Fibroblast of villous mesenchyme (primary cell): ENCODE measurements at regions not wholly inside any gene's neighbourhood (a gene's known extent, or its start where the extent isn't known, plus 50 kb on each side); places are given as distances from the start of the nearest gene placed in this dataset.
A peak's percentile ranks its signal among the peaks of the same experiment; 100 is the strongest.

Experiments used
- DNase-seq: peaks from one replicate; pipeline ENCODE4 v3.0.0-alpha.2; 2010; ENCODE audit warnings: low read depth
- H3K4me3 ChIP-seq: 2 replicates; pipeline ENCODE4 v1.5.1; 2011; ENCODE audit warnings: low read depth, mild to moderate bottlenecking, low read length
- CTCF ChIP-seq: IDR thresholded peaks from 2 replicates; pipeline ENCODE4 v1.5.1; 2012; ENCODE audit warnings: low read depth, mild to moderate bottlenecking, low read length; ENCODE audit not compliant: insufficient read depth

GRCh38 chr2:55993685-55994084, 70.1 kb upstream of the EFEMP1 start:
- TF ChIP-seq CTCF = no peak
- DNase-seq = no peak
- H3K4me3 ChIP-seq = no peak overlapping the region

- no peak overlapping the region for H3K4me3 ChIP-seq
- peak; percentile 12 for DNase-seq
- no peak for TF ChIP-seq CTCF
Observed at GRCh38 chr2:55995211-55995610, 71.6 kb upstream of the EFEMP1 start.

- DNase-seq = no peak
- no peak for TF ChIP-seq CTCF
- H3K4me3 ChIP-seq = no peak overlapping the region
Observed at GRCh38 chr2:55995902-55996301, 72.3 kb upstream of the EFEMP1 start.

- DNase-seq = no peak
- TF ChIP-seq CTCF = no peak
- no peak overlapping the region for H3K4me3 ChIP-seq
Observed at GRCh38 chr2:55999231-55999630, 75.6 kb upstream of the EFEMP1 start.

GRCh38 chr2:55999790-56000189, 76.2 kb upstream of the EFEMP1 start:
- H3K4me3 ChIP-seq = no peak overlapping the region
- no peak for TF ChIP-seq CTCF
- peak; percentile 10 for DNase-seq

- no peak overlapping the region for H3K4me3 ChIP-seq
- TF ChIP-seq CTCF = no peak
- DNase-seq = peak; percentile 71
Observed at GRCh38 chr2:56001947-56002346, 78.4 kb upstream of the EFEMP1 start.

- DNase-seq = peak; percentile 65
- no peak overlapping the region for H3K4me3 ChIP-seq
- TF ChIP-seq CTCF = no peak
Observed at GRCh38 chr2:56008661-56009431, 85.3 kb upstream of the EFEMP1 start.
